ENCODE measurements at regions not wholly inside any gene's neighbourhood (a gene's known extent, or its start where the extent isn't known, plus 50 kb on each side); places are given as distances from the start of the nearest gene placed in this dataset.

DNA sequence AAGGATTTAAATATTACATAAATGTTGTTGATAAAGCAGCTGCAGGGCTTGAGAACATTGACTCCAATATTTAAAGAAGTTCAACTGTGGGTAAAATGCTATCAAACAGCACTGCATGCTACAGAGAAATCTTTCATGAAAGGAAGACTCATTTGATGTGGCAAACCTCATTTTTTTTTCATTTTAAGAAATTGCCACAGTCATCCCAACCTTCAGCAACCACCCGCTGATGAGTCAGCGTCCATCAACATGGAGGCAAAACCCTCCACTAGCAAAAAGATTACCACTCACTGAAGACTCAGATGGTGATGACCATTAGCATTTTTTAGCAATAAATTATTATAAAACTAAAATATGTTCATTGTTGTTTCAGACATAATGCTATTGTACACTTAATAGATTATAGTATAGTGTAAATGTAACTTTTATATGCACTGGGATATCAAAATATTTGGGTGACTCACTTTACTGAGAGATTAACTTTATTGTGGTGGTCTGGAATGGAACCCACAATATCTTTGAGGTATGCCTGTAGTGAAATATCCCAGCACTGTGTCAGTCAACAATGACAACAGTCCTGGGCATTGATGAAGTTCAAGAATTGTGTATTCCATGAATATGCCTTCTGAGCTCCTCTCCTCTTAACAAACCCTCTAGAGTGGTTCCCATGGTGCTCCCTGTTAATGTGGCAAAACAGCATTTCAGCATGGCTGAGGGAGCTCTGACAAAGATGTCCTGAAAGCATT, 52.4 kb upstream of the SOX21 start:
- Histone ChIP-seq H4K20me1 (ENCODE audit: insufficient read depth) (no peaks in the 10 kb centered on the region), H3K9ac (ENCODE audit: low read length) (no peak overlapping the region), H2AFZ (ENCODE audit: low read depth, low read length) (no peak overlapping the region), H3K4me3 (ENCODE audit: low read length) (no peak overlapping the region), H3K27me3 (ENCODE audit: insufficient read depth, low read depth, low read length) (no peaks in the 10 kb centered on the region), H3K4me2 (ENCODE audit: low read length) (no peak overlapping the region), H3K79me2 (replicated peaks; ENCODE audit: insufficient read depth, low read length) (no peaks in the 10 kb centered on the region), H3K27ac (ENCODE audit: low read length) (no peak overlapping the region), H3F3A (ENCODE audit: insufficient read depth, low read length, poor library complexity, severe bottlenecking) (no peaks in the 10 kb centered on the region), H3K9me2 (ENCODE audit: insufficient read depth, low read length) (no peaks in the 10 kb centered on the region), H3K9me3 (ENCODE audit: low read length) (peaks cover 4% of the 10 kb centered on the region), H3K36me3 (ENCODE audit: insufficient read depth, low read length) (no peaks in the 10 kb centered on the region)
- TF ChIP-seq EZH2 (IDR thresholded peaks at IDR 0.05; ENCODE audit: borderline replicate concordance, insufficient read depth, low read length, poor library complexity, severe bottlenecking) = no peak
